MM.1S (cell line): ENCODE measurements at regions not wholly inside any gene's neighbourhood (a gene's known extent, or its start where the extent isn't known, plus 50 kb on each side); places are given as distances from the start of the nearest gene placed in this dataset.

Experiments used
- DNase-seq: peaks from one replicate; pipeline ENCODE4 v3.0.0-alpha.2; 2015
- H2AFZ ChIP-seq: fragments of 300-600 bp; sonication (generic); 2 replicates; pipeline ENCODE4 v1.6.0; 2016; ENCODE audit warnings: antibody characterized with exemption, low read length
- H3F3A ChIP-seq: fragments of 300-600 bp; sonication (generic); 2 replicates; pipeline ENCODE4 v1.6.1; 2016; ENCODE audit warnings: mild to moderate bottlenecking, antibody characterized with exemption, low read length, moderate library complexity, mixed read lengths; ENCODE audit not compliant: insufficient read depth
- H3K27ac ChIP-seq: fragments of 300-600 bp; sonication (generic); 2 replicates; pipeline ENCODE4 v1.5.1; 2016; ENCODE audit warnings: mild to moderate bottlenecking, low read length
- H3K27me3 ChIP-seq: fragments of 300-600 bp; sonication (generic); replicated peaks from 2 replicates; pipeline ENCODE4 v1.6.0; 2016; ENCODE audit warnings: low read length; ENCODE audit not compliant: insufficient read depth
- H3K36me3 ChIP-seq: fragments of 300-600 bp; sonication (generic); replicated peaks from 2 replicates; pipeline ENCODE4 v1.6.1; 2016; ENCODE audit warnings: mild to moderate bottlenecking, low read length, mixed read lengths; ENCODE audit not compliant: insufficient read depth
- H3K4me1 ChIP-seq: fragments of 300-600 bp; sonication (generic); 2 replicates; pipeline ENCODE4 v1.6.1; 2016; ENCODE audit warnings: low read length, mixed read lengths
- H3K4me2 ChIP-seq: fragments of 300-600 bp; sonication (generic); 2 replicates; pipeline ENCODE4 v1.6.0; 2016; ENCODE audit warnings: low read depth, low read length
- H3K4me3 ChIP-seq: fragments of 300-600 bp; sonication (generic); 2 replicates; pipeline ENCODE4 v1.5.1; 2016; ENCODE audit warnings: low read length, mixed read lengths
- H3K79me2 ChIP-seq: fragments of 300-600 bp; sonication (generic); 2 replicates; pipeline ENCODE4 v1.6.1; 2016; ENCODE audit warnings: mixed run types, low read length, mixed read lengths
- H3K9ac ChIP-seq: fragments of 300-600 bp; sonication (generic); 2 replicates; pipeline ENCODE4 v1.6.1; 2016; ENCODE audit warnings: low read length, mixed read lengths
- H3K9me2 ChIP-seq: fragments of 300-600 bp; sonication (generic); replicated peaks from 2 replicates; pipeline ENCODE4 v1.6.1; 2016; ENCODE audit warnings: mild to moderate bottlenecking, low read length, mixed read lengths; ENCODE audit not compliant: insufficient read depth
- H3K9me3 ChIP-seq: fragments of 300-600 bp; sonication (generic); replicated peaks from 2 replicates; pipeline ENCODE4 v1.6.1; 2016; ENCODE audit warnings: mild to moderate bottlenecking, low read length, mixed read lengths; ENCODE audit not compliant: insufficient read depth
- H4K20me1 ChIP-seq: fragments of 300-600 bp; sonication (generic); 2 replicates; pipeline ENCODE4 v1.6.1; 2016; ENCODE audit warnings: mild to moderate bottlenecking, low read length, moderate library complexity, mixed read lengths; ENCODE audit not compliant: insufficient read depth
- CTCF ChIP-seq: fragments of 300-600 bp; sonication (generic); IDR thresholded peaks from 2 replicates; pipeline ENCODE4 v1.5.1; 2016; ENCODE audit warnings: antibody characterized with exemption, low read length, mixed read lengths
- EZH2 ChIP-seq: fragments of 300-600 bp; sonication (generic); optimal IDR thresholded peaks from 2 replicates; pipeline ENCODE3; 2017; ENCODE audit warnings: low read depth, mild to moderate bottlenecking, antibody characterized with exemption, low read length, mixed read lengths
- EZH2phosphoT487 ChIP-seq: fragments of 300-600 bp; sonication (generic); IDR thresholded peaks from 2 replicates; pipeline ENCODE4 v1.6.1; 2018; ENCODE audit warnings: antibody characterized with exemption, low read length

- TF ChIP-seq CTCF = no peak
- TF ChIP-seq EZH2 = no peak
- no peak for TF ChIP-seq EZH2phosphoT487
- peaks cover 2% of the 10 kb centered on the region; the same call in 1 of the 2 replicates for H3K27me3 ChIP-seq
- peaks cover 33% of the 10 kb centered on the region for H3K4me1 ChIP-seq
- no peak overlapping the region for H3K4me3 ChIP-seq
- H3K9ac ChIP-seq = no peak overlapping the region
- H4K20me1 ChIP-seq = no peaks in the 10 kb centered on the region
- no peak for DNase-seq
- H3K9me3 ChIP-seq = no peaks in the 10 kb centered on the region
- no peak overlapping the region for H3K27ac ChIP-seq
- no peak overlapping the region for H2AFZ ChIP-seq
- H3F3A ChIP-seq = peaks cover 12% of the 10 kb centered on the region
- no peaks in the 10 kb centered on the region for H3K36me3 ChIP-seq
- H3K9me2 ChIP-seq = no peaks in the 10 kb centered on the region
- no peaks in the 10 kb centered on the region for H3K79me2 ChIP-seq
- no peak overlapping the region for H3K4me2 ChIP-seq
Measured at GRCh38 chrX:124234348-124234747, 98.1 kb upstream of the TEX13D start.

GRCh38 chrX:124238268-124238667 lies 94.2 kb upstream of the TEX13D start:
- H3K27ac ChIP-seq = no peak overlapping the region
- TF ChIP-seq EZH2 (no peak), CTCF (no peak), EZH2phosphoT487 (no peak)
- H3K36me3 ChIP-seq = no peaks in the 10 kb centered on the region
- H3K27me3 ChIP-seq = peaks cover 8% of the 10 kb centered on the region; the same call in 1 of the 2 replicates
- H3K9me2 ChIP-seq = no peaks in the 10 kb centered on the region
- H3K4me3 ChIP-seq = no peak overlapping the region
- no peaks in the 10 kb centered on the region for H3K79me2 ChIP-seq
- no peak overlapping the region for H3K9ac ChIP-seq
- no peaks in the 10 kb centered on the region for H4K20me1 ChIP-seq
- no peaks in the 10 kb centered on the region for H3K9me3 ChIP-seq
- H3F3A ChIP-seq = peaks cover 1% of the 10 kb centered on the region; the same call in 1 of the 2 replicates
- no peak for DNase-seq
- no peak overlapping the region for H3K4me2 ChIP-seq
- no peak overlapping the region for H2AFZ ChIP-seq
- peaks cover 6% of the 10 kb centered on the region for H3K4me1 ChIP-seq

- Histone ChIP-seq H3K27ac (no peak overlapping the region), H3K9ac (no peak overlapping the region), H3K79me2 (no peaks in the 10 kb centered on the region), H3K36me3 (no peaks in the 10 kb centered on the region), H3K9me3 (no peaks in the 10 kb centered on the region), H3K4me2 (peak overlapping the region; percentile 61; the same call in 1 of the 2 replicates), H4K20me1 (no peaks in the 10 kb centered on the region), H3K4me1 (peaks cover 3% of the 10 kb centered on the region; the same call in 1 of the 2 replicates), H3K27me3 (peaks cover 8% of the 10 kb centered on the region; the same call in 1 of the 2 replicates), H2AFZ (no peak overlapping the region), H3K9me2 (no peaks in the 10 kb centered on the region), H3K4me3 (no peak overlapping the region), H3F3A (no peaks in the 10 kb centered on the region)
- DNase-seq = no peak
- TF ChIP-seq EZH2phosphoT487 (no peak), EZH2 (no peak), CTCF (no peak)
Measured at GRCh38 chrX:124239324-124239723, 93.1 kb upstream of the TEX13D start.
